HFFc6 (cell line): ENCODE measurements at regions not wholly inside any gene's neighbourhood (a gene's known extent, or its start where the extent isn't known, plus 50 kb on each side); places are given as distances from the start of the nearest gene placed in this dataset.

Experiments used
- DNase-seq: peaks from one replicate; pipeline ENCODE4 v3.0.0-alpha.2; 2018
- H3K27ac Mint-ChIP-seq: 2 replicates; pipeline ENCODE4 v1.8.0; 2020; ENCODE audit warnings: mild to moderate bottlenecking, mixed read lengths
- H3K27me3 Mint-ChIP-seq: 2 replicates; pipeline ENCODE4 v1.8.0; 2021; ENCODE audit warnings: mild to moderate bottlenecking, moderate library complexity, mixed read lengths; ENCODE audit not compliant: insufficient read depth
- H3K36me3 Mint-ChIP-seq: 2 replicates; pipeline ENCODE4 v1.8.0; 2021; ENCODE audit warnings: low read depth, mixed read lengths
- H3K4me1 Mint-ChIP-seq: 2 replicates; pipeline ENCODE4 v1.8.0; 2020; ENCODE audit warnings: low read depth, mixed read lengths
- H3K4me3 Mint-ChIP-seq: 2 replicates; pipeline ENCODE4 v1.8.0; 2020; ENCODE audit warnings: mild to moderate bottlenecking, moderate library complexity, mixed read lengths
- H3K9me3 Mint-ChIP-seq: 2 replicates; pipeline ENCODE4 v1.8.0; 2020; ENCODE audit warnings: mild to moderate bottlenecking, mixed read lengths
- TF ChIP-seq, protein P1 (sequence below): fragments of 200-600 bp; sonication (generic); IDR thresholded peaks from 2 replicates; pipeline ENCODE4 v1.5.0; 2021; ENCODE audit warnings: antibody characterized with exemption, mild to moderate bottlenecking

DNA sequence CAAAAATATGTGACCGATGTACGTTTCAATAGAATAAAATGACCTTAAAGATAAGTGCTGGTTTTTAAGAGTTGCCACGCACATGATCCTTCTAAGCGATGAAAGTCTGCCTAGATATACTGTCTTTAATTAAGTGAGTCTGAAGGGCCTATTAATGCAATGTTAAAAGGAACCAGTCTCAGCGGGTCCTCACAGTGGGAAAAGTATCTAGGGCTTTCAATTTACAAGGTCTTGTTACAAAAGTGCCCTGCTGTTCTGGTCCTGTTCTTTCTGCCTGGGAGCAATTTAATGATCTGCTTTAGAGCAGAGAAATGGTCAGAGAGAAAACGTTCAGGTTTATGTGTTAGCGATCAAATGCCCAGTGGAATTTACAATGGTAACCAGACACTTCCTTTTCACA, 864.0 kb downstream of the KCNJ2 start:
- no peak for DNase-seq
- Mint-ChIP-seq H3K9me3 (no peaks in the 10 kb centered on the region), H3K27me3 (no peaks in the 10 kb centered on the region), H3K27ac (no peak overlapping the region), H3K36me3 (no peaks in the 10 kb centered on the region), H3K4me1 (no peaks in the 10 kb centered on the region), H3K4me3 (no peak overlapping the region)
- TF ChIP-seq, protein P1, sequence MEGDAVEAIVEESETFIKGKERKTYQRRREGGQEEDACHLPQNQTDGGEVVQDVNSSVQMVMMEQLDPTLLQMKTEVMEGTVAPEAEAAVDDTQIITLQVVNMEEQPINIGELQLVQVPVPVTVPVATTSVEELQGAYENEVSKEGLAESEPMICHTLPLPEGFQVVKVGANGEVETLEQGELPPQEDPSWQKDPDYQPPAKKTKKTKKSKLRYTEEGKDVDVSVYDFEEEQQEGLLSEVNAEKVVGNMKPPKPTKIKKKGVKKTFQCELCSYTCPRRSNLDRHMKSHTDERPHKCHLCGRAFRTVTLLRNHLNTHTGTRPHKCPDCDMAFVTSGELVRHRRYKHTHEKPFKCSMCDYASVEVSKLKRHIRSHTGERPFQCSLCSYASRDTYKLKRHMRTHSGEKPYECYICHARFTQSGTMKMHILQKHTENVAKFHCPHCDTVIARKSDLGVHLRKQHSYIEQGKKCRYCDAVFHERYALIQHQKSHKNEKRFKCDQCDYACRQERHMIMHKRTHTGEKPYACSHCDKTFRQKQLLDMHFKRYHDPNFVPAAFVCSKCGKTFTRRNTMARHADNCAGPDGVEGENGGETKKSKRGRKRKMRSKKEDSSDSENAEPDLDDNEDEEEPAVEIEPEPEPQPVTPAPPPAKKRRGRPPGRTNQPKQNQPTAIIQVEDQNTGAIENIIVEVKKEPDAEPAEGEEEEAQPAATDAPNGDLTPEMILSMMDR, result no peak

DNA sequence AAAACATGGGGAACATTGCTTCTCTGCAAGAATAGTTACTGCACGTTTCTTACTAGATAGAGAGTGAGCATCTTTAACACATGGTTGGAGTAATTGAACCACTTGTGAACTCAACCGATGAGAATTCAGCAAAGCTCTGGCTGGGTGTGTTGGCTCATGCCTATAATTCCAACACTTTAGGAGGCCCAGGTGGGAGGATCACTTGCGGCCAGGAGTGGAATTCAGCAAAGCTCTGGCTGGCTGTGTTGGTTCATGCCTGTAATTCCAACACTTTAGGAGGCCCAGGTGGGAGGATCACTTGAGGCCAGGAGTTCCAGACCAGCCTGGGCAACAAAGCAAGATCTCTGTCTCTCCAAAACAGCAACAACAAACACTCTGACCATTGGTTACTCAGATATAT, 865.9 kb downstream of the KCNJ2 start:
- no peak for DNase-seq
- H3K4me1 Mint-ChIP-seq, result no peaks in the 10 kb centered on the region

DNA sequence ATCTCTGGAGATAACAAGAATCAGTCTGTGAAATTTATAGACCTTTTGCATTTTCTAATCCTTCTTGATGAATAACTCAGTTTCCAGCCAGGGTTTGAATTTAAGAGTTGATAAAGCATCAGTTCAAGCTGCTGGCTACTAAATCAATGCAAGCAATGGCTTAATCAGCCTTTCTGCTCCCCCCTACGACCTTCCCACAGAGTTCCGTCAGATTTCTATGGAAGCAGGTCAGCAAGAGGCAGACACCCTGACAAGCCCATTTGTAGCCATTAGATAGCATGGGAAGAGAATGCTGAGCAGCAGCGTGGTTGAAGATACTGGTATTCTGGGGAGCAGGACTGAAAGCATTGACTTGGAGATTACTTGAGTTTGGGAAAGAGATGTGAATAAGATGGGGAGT, 868.1 kb downstream of the KCNJ2 start:
- Mint-ChIP-seq H3K27me3 (no peaks in the 10 kb centered on the region; the same call in 1 of the 2 replicates), H3K4me1 (no peaks in the 10 kb centered on the region), H3K36me3 (no peaks in the 10 kb centered on the region), H3K27ac (no peak overlapping the region), H3K4me3 (no peak overlapping the region), H3K9me3 (no peaks in the 10 kb centered on the region)
- TF ChIP-seq, protein P1, result no peak
- no peak for DNase-seq

More for the DNA sequence above, 865.9 kb downstream of the KCNJ2 start:
- H3K36me3 Mint-ChIP-seq, result no peaks in the 10 kb centered on the region
- TF ChIP-seq, protein P1, result no peak
- no peaks in the 10 kb centered on the region for H3K27me3 Mint-ChIP-seq
- no peak overlapping the region for H3K27ac Mint-ChIP-seq
- no peaks in the 10 kb centered on the region for H3K9me3 Mint-ChIP-seq
- no peak overlapping the region for H3K4me3 Mint-ChIP-seq

DNA sequence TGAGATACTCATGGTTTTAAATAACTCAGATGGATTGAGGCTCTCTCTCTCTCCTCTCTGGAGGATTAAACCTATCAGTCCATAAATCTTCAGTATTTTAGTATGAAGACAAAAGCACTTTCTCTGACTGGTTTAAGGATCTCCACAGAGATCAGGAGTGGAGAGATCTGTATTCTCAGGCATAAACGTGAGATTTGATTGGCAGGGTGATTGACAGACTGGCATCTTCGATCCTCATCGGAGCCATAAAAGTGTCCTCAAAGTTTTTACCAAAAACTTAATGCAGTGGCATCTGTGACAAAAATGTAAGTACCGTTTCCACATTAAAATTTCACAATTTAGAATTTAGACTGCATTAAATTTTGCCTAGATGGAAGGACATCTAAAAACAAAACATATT, 870.1 kb downstream of the KCNJ2 start:
- Mint-ChIP-seq H3K4me1 (no peaks in the 10 kb centered on the region), H3K27me3 (no peaks in the 10 kb centered on the region; the same call in none of the 2 replicates), H3K27ac (no peak overlapping the region), H3K4me3 (no peak overlapping the region), H3K36me3 (no peaks in the 10 kb centered on the region), H3K9me3 (no peaks in the 10 kb centered on the region)
- no peak for DNase-seq
- TF ChIP-seq, protein P1, result no peak

DNA sequence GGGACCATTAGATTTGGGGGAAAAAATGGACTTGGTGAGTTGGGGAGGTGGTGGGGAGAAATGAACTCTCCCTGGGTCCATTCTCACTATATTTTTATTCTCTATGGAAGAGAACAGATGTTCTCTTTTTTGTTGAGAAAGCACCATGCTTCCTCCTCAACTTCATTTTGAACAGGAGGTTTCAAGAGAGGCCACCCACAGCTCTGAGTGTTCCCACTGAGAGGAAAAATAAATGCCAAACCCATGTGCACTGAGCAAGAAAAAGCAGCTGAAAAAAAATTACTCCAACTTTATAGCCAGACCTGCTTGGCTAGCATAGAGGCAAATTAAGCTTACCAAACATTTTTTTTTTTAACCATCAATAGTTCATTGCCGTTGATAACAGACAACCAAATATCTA, 883.6 kb downstream of the KCNJ2 start:
- Mint-ChIP-seq H3K36me3 (no peaks in the 10 kb centered on the region), H3K9me3 (peaks cover 5% of the 10 kb centered on the region; the same call in 1 of the 2 replicates), H3K4me1 (no peaks in the 10 kb centered on the region), H3K27ac (no peak overlapping the region), H3K27me3 (no peaks in the 10 kb centered on the region; the same call in 1 of the 2 replicates), H3K4me3 (no peak overlapping the region)
- no peak for DNase-seq
- TF ChIP-seq, protein P1, result no peak

DNA sequence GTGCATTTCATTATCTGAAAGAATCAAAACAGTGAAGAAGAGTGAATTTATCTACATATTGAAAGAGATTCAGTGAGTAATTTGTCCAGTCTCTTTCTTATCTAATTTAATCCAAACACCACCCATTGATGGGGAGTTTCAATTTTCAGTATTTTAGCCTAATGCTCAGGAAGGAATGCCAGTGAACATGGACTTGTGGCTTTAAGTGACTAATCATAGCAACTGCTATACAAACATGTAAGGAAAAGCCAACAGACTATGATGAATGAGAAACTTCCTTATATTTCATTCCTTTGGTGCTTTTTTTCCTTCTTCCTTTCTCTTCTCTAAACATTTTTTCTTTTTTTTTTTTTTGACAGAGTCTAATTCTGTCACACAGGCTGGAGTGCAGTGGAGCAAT, 885.8 kb downstream of the KCNJ2 start:
- TF ChIP-seq, protein P1, result no peak
- Mint-ChIP-seq H3K4me1 (no peaks in the 10 kb centered on the region), H3K4me3 (no peak overlapping the region), H3K27ac (no peak overlapping the region), H3K27me3 (no peaks in the 10 kb centered on the region), H3K9me3 (peaks cover 5% of the 10 kb centered on the region; the same call in 1 of the 2 replicates), H3K36me3 (no peaks in the 10 kb centered on the region)
- no peak for DNase-seq
